Neural crest cell (in vitro differentiated cells): ENCODE measurements at regions not wholly inside any gene's neighbourhood (a gene's known extent, or its start where the extent isn't known, plus 50 kb on each side); places are given as distances from the start of the nearest gene placed in this dataset.

Experiments used
- DNase-seq: peaks from one replicate; pipeline ENCODE4 v3.0.0; 2021; ENCODE audit warnings: low read depth, mixed read lengths, low spot score
- H3K27ac Mint-ChIP-seq: one replicate; pipeline ENCODE4 v1.8.0; 2021; ENCODE audit warnings: mild to moderate bottlenecking, mixed read lengths; ENCODE audit not compliant: unreplicated experiment
- H3K27me3 Mint-ChIP-seq: 2 replicates; pipeline ENCODE4 v1.8.0; 2021; ENCODE audit warnings: low read depth, mild to moderate bottlenecking, mixed read lengths
- H3K36me3 Mint-ChIP-seq: 2 replicates; pipeline ENCODE4 v1.8.0; 2021; ENCODE audit warnings: low read depth, mild to moderate bottlenecking, mixed read lengths
- H3K4me1 Mint-ChIP-seq: 2 replicates; pipeline ENCODE4 v1.8.0; 2021; ENCODE audit warnings: mixed read lengths
- H3K4me3 Mint-ChIP-seq: one replicate; pipeline ENCODE4 v1.8.0; 2021; ENCODE audit warnings: mild to moderate bottlenecking, mixed read lengths
- H3K9me3 Mint-ChIP-seq: 2 replicates; pipeline ENCODE4 v1.8.0; 2021; ENCODE audit warnings: mixed read lengths
- TF ChIP-seq, protein P1 (sequence below): fragments of 200-600 bp; sonication (generic); conservative IDR thresholded peaks from 2 replicates; pipeline ENCODE4 v1.5.0; 2021; ENCODE audit warnings: antibody characterized with exemption, mild to moderate bottlenecking

DNA sequence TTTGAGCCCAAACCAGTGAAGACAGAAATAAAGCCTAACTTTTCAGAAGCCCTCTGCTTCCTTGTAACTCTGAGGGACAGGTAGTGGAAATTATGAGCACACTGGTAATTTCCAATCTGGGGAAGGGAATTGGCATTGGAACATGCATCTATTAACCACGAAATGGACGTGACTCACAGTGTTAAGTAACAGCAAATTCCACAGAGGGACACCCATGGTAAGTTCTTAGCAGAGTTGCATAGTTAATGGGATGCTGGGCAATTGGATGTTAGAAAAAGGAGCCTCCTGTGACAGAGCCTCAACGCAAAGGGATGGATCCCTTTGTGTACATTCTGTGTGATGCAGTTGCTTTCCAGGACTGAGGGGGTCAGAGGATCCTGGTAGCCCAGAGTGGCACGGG, 168.6 kb downstream of the SEMA6D start:
- no peaks in the 10 kb centered on the region for H3K27me3 Mint-ChIP-seq
- TF ChIP-seq, protein P1, sequence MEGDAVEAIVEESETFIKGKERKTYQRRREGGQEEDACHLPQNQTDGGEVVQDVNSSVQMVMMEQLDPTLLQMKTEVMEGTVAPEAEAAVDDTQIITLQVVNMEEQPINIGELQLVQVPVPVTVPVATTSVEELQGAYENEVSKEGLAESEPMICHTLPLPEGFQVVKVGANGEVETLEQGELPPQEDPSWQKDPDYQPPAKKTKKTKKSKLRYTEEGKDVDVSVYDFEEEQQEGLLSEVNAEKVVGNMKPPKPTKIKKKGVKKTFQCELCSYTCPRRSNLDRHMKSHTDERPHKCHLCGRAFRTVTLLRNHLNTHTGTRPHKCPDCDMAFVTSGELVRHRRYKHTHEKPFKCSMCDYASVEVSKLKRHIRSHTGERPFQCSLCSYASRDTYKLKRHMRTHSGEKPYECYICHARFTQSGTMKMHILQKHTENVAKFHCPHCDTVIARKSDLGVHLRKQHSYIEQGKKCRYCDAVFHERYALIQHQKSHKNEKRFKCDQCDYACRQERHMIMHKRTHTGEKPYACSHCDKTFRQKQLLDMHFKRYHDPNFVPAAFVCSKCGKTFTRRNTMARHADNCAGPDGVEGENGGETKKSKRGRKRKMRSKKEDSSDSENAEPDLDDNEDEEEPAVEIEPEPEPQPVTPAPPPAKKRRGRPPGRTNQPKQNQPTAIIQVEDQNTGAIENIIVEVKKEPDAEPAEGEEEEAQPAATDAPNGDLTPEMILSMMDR = no peak
- H3K9me3 Mint-ChIP-seq = peaks cover under 1% of the 10 kb centered on the region
- H3K36me3 Mint-ChIP-seq = no peaks in the 10 kb centered on the region
- H3K4me3 Mint-ChIP-seq = no peak overlapping the region
- H3K4me1 Mint-ChIP-seq = peaks cover 5% of the 10 kb centered on the region
- DNase-seq = no peak
- H3K27ac Mint-ChIP-seq = no peak overlapping the region

DNA sequence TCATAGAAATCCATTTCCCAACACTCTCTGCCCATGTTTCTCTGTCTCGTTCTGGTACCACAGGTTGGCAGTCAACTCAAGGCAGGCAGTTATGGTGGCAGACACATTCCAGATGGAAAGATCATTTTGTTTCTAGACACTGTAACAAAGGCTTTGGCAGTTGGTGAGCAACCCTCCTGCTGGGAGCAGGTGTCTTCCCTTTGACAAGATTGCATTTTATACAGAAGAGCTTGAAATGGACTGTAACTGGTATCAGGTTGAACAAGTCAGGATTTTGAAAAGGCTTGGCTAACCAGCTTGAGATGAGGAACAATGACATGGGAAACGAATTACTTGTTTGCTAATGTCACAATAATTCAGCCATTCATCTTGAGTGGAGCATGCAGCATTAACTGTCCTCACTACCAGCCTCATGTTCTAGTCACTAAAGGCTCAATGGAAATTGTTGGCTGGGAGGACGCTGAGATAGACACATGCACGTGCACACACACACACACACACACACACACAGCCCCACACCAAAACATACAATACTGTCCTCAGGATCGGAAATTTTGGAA, 170.0 kb downstream of the SEMA6D start:
- Mint-ChIP-seq H3K4me3 (no peak overlapping the region), H3K27me3 (no peaks in the 10 kb centered on the region), H3K27ac (peak overlapping the region; percentile 39), H3K9me3 (no peaks in the 10 kb centered on the region), H3K4me1 (peaks cover 5% of the 10 kb centered on the region), H3K36me3 (no peaks in the 10 kb centered on the region)
- TF ChIP-seq, protein P1 = no peak
- no peak for DNase-seq

DNA sequence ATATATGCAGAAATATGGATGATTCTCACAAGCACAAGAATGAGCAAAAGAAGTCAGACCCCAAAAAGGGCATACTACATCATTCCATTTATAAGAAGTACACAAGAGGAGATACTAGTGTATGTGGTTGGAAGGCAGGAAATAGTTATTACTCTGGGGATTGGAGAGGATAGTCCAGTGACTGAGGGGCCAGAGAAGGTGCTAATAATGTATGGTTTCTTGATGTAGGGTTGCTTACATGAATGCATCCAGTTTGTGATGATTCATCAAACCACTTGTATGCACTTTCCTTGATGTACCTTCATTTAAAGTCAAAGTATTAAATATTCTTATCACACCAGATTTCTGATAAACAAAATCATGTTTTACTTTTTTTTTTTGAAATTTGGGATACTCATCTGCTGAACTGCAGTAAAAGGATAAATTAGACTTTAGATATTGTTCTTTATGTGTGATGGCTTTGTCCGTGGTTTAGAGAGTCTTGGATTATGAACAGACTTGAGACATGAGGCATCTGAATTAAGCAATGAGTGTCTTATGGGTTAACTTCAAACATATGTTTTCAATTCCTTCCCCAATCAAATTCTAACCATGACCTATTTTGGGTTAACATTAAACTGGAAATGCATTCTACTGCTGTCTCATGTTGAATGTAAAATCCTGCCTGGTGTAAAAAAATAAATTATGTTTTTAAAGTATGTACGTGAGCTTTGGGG, 171.2 kb downstream of the SEMA6D start:
- Mint-ChIP-seq H3K27ac (no peak overlapping the region), H3K4me3 (no peak overlapping the region), H3K27me3 (no peaks in the 10 kb centered on the region), H3K4me1 (peaks cover 5% of the 10 kb centered on the region), H3K9me3 (peaks cover 3% of the 10 kb centered on the region), H3K36me3 (no peaks in the 10 kb centered on the region)
- DNase-seq = no peak
- TF ChIP-seq, protein P1 = no peak

DNA sequence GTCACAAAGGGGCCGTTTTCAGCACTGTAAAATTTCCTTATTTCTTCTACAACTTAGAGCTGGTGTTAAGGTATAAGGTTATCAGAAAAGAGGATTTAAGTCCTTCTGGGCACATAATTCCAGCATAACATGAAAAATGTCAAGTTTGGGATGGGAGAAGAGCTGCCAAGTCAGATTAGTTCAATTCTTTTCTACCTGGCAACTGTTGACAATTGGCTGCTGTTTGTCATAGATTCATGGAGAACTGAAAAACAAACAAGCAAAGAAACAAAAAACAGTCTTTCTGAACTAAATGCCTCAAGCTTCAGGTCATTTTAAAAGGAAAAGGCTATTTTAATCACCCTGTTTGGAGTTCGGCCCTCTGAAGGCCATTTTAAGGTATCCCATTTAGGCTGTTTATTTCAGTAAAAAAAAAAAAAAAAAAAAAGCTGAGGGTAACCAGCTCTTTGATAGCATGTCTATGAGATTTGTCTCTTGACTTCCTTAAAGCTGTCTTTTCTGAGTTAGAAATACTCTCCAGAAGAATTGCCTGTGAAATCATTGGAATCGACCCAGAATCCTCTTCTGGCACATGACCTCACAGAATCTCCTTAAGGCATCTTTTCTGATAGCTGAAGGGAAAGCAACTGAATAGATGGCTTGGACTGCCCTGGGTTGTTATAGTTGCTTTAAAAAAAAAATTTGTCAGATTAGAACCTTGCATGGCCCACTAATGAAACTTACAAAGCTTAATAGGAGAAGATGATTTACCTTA, 173.3 kb downstream of the SEMA6D start:
- Mint-ChIP-seq H3K4me3 (no peak overlapping the region), H3K4me1 (no peaks in the 10 kb centered on the region), H3K27ac (no peak overlapping the region), H3K9me3 (peaks cover 9% of the 10 kb centered on the region), H3K36me3 (no peaks in the 10 kb centered on the region), H3K27me3 (no peaks in the 10 kb centered on the region)
- DNase-seq = no peak
- TF ChIP-seq, protein P1 = no peak

DNA sequence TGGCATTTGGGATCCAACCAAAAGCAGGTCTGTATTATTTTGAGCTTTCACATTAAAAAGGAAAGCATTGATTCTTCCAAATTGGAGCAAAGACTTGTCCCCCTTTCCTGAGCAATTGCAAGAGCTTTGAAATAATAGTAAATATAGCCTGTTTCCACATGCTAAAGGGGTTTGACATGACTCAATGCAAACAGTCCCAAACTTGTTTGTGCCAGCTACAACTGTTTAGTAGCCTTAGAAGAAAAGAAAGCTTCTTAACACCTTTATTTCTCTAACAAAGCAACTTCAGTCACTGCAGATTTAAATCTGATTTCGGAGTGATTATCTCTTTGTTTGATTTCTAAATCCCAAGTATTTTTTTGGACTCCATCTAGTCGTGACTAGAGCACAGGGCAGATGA, 180.2 kb downstream of the SEMA6D start:
- Mint-ChIP-seq H3K4me3 (no peak overlapping the region), H3K9me3 (peaks cover 10% of the 10 kb centered on the region), H3K4me1 (no peaks in the 10 kb centered on the region), H3K27me3 (no peaks in the 10 kb centered on the region), H3K36me3 (no peaks in the 10 kb centered on the region), H3K27ac (no peak overlapping the region)
- no peak for DNase-seq
- TF ChIP-seq, protein P1 = no peak
